ENCODE measurements at regions not wholly inside any gene's neighbourhood (a gene's known extent, or its start where the extent isn't known, plus 50 kb on each side); places are given as distances from the start of the nearest gene placed in this dataset.

GRCh38 chr11:133618544-133618943, 86.2 kb upstream of the OPCML start:
- TF ChIP-seq BCLAF1 (IDR thresholded peaks at IDR 0.05), result no peak
- no peak for TF ChIP-seq ZNF878 (CRISPR knock-in tag; IDR thresholded peaks at IDR 0.05)
- TF ChIP-seq SIN3B (IDR thresholded peaks at IDR 0.05; ENCODE audit: low read length), result no peak
- no peak for TF ChIP-seq ZNF7 (CRISPR knock-in tag; IDR thresholded peaks at IDR 0.05)
- no peak for TF ChIP-seq TFAP4 (IDR thresholded peaks at IDR 0.05; ENCODE audit: borderline replicate concordance, low read depth)
- TF ChIP-seq TFE3 (CRISPR knock-in tag; IDR thresholded peaks at IDR 0.05), result no peak
- TF ChIP-seq BHLHE40 (IDR thresholded peaks at IDR 0.05; ENCODE audit: low read length), result no peak
- no peak for TF ChIP-seq JUN (CRISPR knock-in tag; IDR thresholded peaks at IDR 0.05)
- TF ChIP-seq PCBP2 (optimal IDR thresholded peaks at IDR 0.05; ENCODE audit: low read depth, low read length, poor library complexity, severe bottlenecking), result no peak
- TF ChIP-seq CTCF (CRISPR knock-in tag; IDR thresholded peaks at IDR 0.05), result no peak
- no peak for TF ChIP-seq ZNF687 (CRISPR knock-in tag; IDR thresholded peaks at IDR 0.05)
- TF ChIP-seq CHD4 (IDR thresholded peaks at IDR 0.05; ENCODE audit: borderline replicate concordance, low read length), result no peak
- TF ChIP-seq KMT2B (CRISPR knock-in tag; IDR thresholded peaks at IDR 0.05), result no peak
